SK-N-SH treated with all-trans-retinoic acid at 6 μM for 48 hours (cell line): ENCODE measurements at regions not wholly inside any gene's neighbourhood (a gene's known extent, or its start where the extent isn't known, plus 50 kb on each side); places are given as distances from the start of the nearest gene placed in this dataset.

Source experiments
- ATAC-seq: fragments of 200-7000 bp; cut with Tn5 transposase; 3 replicates; pipeline ENCODE4 v1.9.1; 2020; ENCODE audit warnings: mild to moderate bottlenecking, moderate library complexity
- ARNTL ChIP-seq: fragments of 450-650 bp; formaldehyde crosslinking; IDR thresholded peaks from 2 replicates; pipeline ENCODE4 v1.5.0; 2020; ENCODE audit warnings: low read depth, mild to moderate bottlenecking, moderate library complexity, borderline replicate concordance
- BACH2 ChIP-seq: fragments of 250-450 bp; sonication (Bioruptor Pico); IDR thresholded peaks from 2 replicates; pipeline ENCODE4 v1.9.0; 2021; ENCODE audit warnings: mild to moderate bottlenecking, borderline replicate concordance
- CSDC2 ChIP-seq: fragments of 250-450 bp; sonication (Bioruptor Pico); IDR thresholded peaks from 2 replicates; pipeline ENCODE4 v1.5.0; 2020; ENCODE audit warnings: mild to moderate bottlenecking, moderate library complexity
- CSRNP3 ChIP-seq: fragments of 250-450 bp; sonication (Bioruptor Pico); IDR thresholded peaks from 2 replicates; pipeline ENCODE4 v1.5.1; 2021; ENCODE audit warnings: mild to moderate bottlenecking, moderate library complexity
- ISL1 ChIP-seq: fragments of 250-450 bp; sonication (Bioruptor Pico); IDR thresholded peaks from 2 replicates; pipeline ENCODE4 v2.1.2; 2022; ENCODE audit warnings: mild to moderate bottlenecking, moderate library complexity
- OSR1 ChIP-seq: fragments of 250-450 bp; sonication (Bioruptor Pico); IDR thresholded peaks from 2 replicates; pipeline ENCODE4 v1.8.0; 2022; ENCODE audit warnings: moderate library complexity, mild to moderate bottlenecking, inconsistent platforms
- PATZ1 ChIP-seq: fragments of 250-450 bp; sonication (Bioruptor Pico); IDR thresholded peaks from 2 replicates; pipeline ENCODE4 v1.8.0; 2020; ENCODE audit warnings: mild to moderate bottlenecking, moderate library complexity, borderline replicate concordance
- POU6F1 ChIP-seq: fragments of 250-450 bp; sonication (Bioruptor Pico); IDR thresholded peaks from 2 replicates; pipeline ENCODE4 v1.8.0; 2021; ENCODE audit warnings: low read depth, mild to moderate bottlenecking, moderate library complexity, borderline replicate concordance
- PPARA ChIP-seq: fragments of 250-450 bp; sonication (Bioruptor Pico); IDR thresholded peaks from 2 replicates; pipeline ENCODE4 v1.5.0; 2020; ENCODE audit warnings: mild to moderate bottlenecking, borderline replicate concordance
- RARB ChIP-seq: fragments of 250-450 bp; sonication (Bioruptor Pico); IDR thresholded peaks from 2 replicates; pipeline ENCODE4 v1.8.0; 2021; ENCODE audit warnings: mild to moderate bottlenecking, moderate library complexity
- SNAI2 ChIP-seq: fragments of 250-450 bp; sonication (Bioruptor Pico); IDR thresholded peaks from 2 replicates; pipeline ENCODE4 v1.5.0; 2020; ENCODE audit warnings: mild to moderate bottlenecking, moderate library complexity
- TCF4 ChIP-seq: fragments of 250-450 bp; sonication (Bioruptor Pico); IDR thresholded peaks from 2 replicates; pipeline ENCODE4 v1.8.0; 2021; ENCODE audit warnings: mild to moderate bottlenecking, moderate library complexity, borderline replicate concordance
- TSHZ2 ChIP-seq: fragments of 250-450 bp; sonication (Bioruptor Pico); IDR thresholded peaks from 2 replicates; pipeline ENCODE4 v1.5.0; 2020; ENCODE audit warnings: mild to moderate bottlenecking, moderate library complexity
- ZC3H10 ChIP-seq: fragments of 250-450 bp; sonication (Bioruptor Pico); IDR thresholded peaks from 2 replicates; pipeline ENCODE4 v1.5.1; 2021; ENCODE audit warnings: mild to moderate bottlenecking, moderate library complexity
- ZFP3 ChIP-seq: fragments of 250-450 bp; sonication (Bioruptor Pico); IDR thresholded peaks from 2 replicates; pipeline ENCODE4 v1.5.0; 2020; ENCODE audit warnings: mild to moderate bottlenecking, moderate library complexity
- ZFP30 ChIP-seq: fragments of 450-650 bp; formaldehyde crosslinking; IDR thresholded peaks from 2 replicates; pipeline ENCODE4 v1.5.0; 2022; ENCODE audit warnings: mild to moderate bottlenecking, moderate library complexity
- ZNF565 ChIP-seq: fragments of 450-650 bp; formaldehyde crosslinking; conservative IDR thresholded peaks from 2 replicates; pipeline ENCODE4 v1.5.0; 2020; ENCODE audit warnings: low read depth, mild to moderate bottlenecking, moderate library complexity
- ZNF70 ChIP-seq: fragments of 450-650 bp; formaldehyde crosslinking; IDR thresholded peaks from 2 replicates; pipeline ENCODE4 v1.5.0; 2020; ENCODE audit warnings: mild to moderate bottlenecking, moderate library complexity
- ZNF8 ChIP-seq: fragments of 450-650 bp; formaldehyde crosslinking; IDR thresholded peaks from 2 replicates; pipeline ENCODE4 v1.5.0; 2020; ENCODE audit warnings: mild to moderate bottlenecking, moderate library complexity
- TF ChIP-seq, protein P1 (sequence below): fragments of 250-450 bp; sonication (Bioruptor Pico); IDR thresholded peaks from 2 replicates; pipeline ENCODE4 v1.5.1; 2020; ENCODE audit warnings: low read depth, mild to moderate bottlenecking, moderate library complexity

GRCh38 chr20:16861708-16862107 lies 113.5 kb downstream of the OTOR start:
- no peak for ATAC-seq
- TF ChIP-seq SNAI2: no peak
- TF ChIP-seq ZNF565: no peak
- no peak for TF ChIP-seq OSR1 (CRISPR knock-in tag)
- no peak for TF ChIP-seq CSDC2
- TF ChIP-seq PPARA: no peak
- TF ChIP-seq ARNTL: no peak
- no peak for TF ChIP-seq ZC3H10 (CRISPR knock-in tag)
- TF ChIP-seq ZNF8 (CRISPR knock-in tag): no peak
- no peak for TF ChIP-seq TCF4 (CRISPR knock-in tag)
- TF ChIP-seq TSHZ2 (CRISPR knock-in tag): no peak
- no peak for TF ChIP-seq RARB (CRISPR knock-in tag)
- no peak for TF ChIP-seq ZNF70 (CRISPR knock-in tag)
- TF ChIP-seq ZFP3: no peak

DNA sequence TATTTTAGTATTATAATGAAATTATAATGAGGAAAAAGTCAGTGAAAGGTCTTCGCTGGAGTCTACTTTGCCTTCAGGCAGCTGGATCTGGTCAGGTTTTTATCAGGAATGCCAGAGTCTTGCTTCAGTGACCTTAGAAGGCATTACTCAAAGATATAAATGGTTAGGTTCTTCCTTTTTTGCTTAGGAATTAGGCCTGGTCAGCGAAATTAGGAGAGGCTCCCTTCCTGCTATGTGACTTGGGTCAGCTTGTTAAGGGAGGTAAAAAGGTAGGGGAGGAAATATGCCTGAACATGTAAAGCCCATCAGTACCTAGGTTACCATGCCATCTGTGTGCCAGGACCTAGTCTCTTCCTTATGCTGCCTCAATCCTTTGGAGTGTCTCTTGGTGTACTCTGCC lies 115.1 kb downstream of the OTOR start:
- ATAC-seq: no peak
- TF ChIP-seq ZFP3: no peak
- TF ChIP-seq, all 23 proteins: peak for 0

DNA sequence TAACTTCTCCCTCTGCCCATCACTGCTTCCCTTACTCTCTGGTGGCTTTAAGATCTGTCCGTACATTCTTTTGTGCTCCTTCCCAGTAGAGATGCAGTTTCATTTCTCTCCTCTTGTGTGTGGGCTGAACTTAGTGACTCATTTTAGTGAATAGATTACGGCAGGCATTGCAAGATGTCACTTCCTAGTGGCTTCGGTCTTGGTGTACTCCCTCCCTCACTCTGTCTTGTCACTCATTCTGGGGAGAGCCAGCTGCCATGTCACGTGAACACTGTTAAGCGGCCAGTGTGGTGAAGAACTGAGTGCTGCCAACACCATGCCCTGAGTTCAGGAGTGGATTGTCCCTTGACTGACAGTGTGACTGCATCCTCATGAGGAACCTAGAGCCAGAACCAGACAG lies 115.9 kb downstream of the OTOR start:
- no peak for ATAC-seq
- TF ChIP-seq, protein P1, sequence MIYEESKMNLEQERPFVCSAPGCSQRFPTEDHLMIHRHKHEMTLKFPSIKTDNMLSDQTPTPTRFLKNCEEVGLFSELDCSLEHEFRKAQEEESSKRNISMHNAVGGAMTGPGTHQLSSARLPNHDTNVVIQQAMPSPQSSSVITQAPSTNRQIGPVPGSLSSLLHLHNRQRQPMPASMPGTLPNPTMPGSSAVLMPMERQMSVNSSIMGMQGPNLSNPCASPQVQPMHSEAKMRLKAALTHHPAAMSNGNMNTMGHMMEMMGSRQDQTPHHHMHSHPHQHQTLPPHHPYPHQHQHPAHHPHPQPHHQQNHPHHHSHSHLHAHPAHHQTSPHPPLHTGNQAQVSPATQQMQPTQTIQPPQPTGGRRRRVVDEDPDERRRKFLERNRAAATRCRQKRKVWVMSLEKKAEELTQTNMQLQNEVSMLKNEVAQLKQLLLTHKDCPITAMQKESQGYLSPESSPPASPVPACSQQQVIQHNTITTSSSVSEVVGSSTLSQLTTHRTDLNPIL (CRISPR knock-in tag): no peak
- TF ChIP-seq TSHZ2 (CRISPR knock-in tag) (no peak), SNAI2 (no peak), CSDC2 (no peak), PATZ1 (CRISPR knock-in tag) (no peak), TCF4 (CRISPR knock-in tag) (no peak), BACH2 (CRISPR knock-in tag) (no peak), CSRNP3 (CRISPR knock-in tag) (no peak), PPARA (no peak), POU6F1 (CRISPR knock-in tag) (no peak), ARNTL (no peak), ISL1 (CRISPR knock-in tag) (no peak), ZFP3 (no peak), ZFP30 (CRISPR knock-in tag) (no peak), ZNF70 (CRISPR knock-in tag) (no peak), ZNF8 (CRISPR knock-in tag) (no peak)
